ENCODE measurements at regions not wholly inside any gene's neighbourhood (a gene's known extent, or its start where the extent isn't known, plus 50 kb on each side); places are given as distances from the start of the nearest gene placed in this dataset.

DNA sequence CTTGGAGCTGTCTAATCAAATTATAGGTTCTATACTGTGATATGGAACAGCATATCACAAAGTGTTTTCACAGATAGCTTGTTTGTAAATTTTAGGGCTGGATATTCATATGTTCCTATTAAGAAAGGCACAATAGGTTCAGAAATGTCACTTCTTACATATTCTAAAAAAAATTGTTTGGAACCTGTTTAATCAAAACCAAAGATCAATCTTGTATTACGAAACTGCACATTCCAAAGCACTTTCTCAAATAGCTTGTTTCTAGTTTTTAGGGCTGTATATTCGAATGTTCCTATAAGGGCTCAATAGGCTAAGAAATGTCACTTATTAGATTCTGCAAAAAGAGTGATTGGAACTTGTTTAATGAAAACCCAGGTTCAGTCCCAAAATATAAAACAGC, 67.4 kb upstream of the OSBPL11 start:
- DNase-seq (no peak), ATAC-seq (no peak)
- intact Hi-C loops (cut with DNase I) = no loop called here
- no peaks in the 10 kb centered on the region for H3K36me3 ChIP-seq
- TF ChIP-seq, protein P1, sequence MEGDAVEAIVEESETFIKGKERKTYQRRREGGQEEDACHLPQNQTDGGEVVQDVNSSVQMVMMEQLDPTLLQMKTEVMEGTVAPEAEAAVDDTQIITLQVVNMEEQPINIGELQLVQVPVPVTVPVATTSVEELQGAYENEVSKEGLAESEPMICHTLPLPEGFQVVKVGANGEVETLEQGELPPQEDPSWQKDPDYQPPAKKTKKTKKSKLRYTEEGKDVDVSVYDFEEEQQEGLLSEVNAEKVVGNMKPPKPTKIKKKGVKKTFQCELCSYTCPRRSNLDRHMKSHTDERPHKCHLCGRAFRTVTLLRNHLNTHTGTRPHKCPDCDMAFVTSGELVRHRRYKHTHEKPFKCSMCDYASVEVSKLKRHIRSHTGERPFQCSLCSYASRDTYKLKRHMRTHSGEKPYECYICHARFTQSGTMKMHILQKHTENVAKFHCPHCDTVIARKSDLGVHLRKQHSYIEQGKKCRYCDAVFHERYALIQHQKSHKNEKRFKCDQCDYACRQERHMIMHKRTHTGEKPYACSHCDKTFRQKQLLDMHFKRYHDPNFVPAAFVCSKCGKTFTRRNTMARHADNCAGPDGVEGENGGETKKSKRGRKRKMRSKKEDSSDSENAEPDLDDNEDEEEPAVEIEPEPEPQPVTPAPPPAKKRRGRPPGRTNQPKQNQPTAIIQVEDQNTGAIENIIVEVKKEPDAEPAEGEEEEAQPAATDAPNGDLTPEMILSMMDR (IDR thresholded peaks at IDR 0.05) = no peak
- no peak overlapping the region for H3K27ac ChIP-seq
- H3K9me3 ChIP-seq = no peaks in the 10 kb centered on the region
- no peaks in the 10 kb centered on the region for H3K4me1 ChIP-seq
- H3K4me3 ChIP-seq = no peak overlapping the region
- no peaks in the 10 kb centered on the region for H3K27me3 ChIP-seq

DNA sequence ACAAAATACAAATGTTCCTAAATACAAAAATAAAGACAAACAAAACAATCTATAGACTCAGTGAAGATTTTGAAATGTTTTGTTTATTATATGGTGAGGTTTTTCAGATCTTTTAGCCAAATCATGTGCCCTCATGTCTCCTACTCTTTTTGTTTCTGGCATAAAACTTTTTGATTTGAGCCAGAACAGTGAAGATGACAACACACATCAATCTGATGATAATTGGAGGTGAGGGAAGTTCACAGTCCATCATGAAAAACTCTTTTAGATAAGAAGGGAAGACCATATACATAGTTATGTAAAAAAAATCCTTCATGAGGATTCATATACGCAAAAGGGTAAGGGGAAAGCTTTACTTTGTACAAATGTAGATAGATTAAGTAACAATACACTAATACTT, 75.1 kb upstream of the OSBPL11 start:
- H3K36me3 ChIP-seq = no peaks in the 10 kb centered on the region
- TF ChIP-seq, protein P1 (IDR thresholded peaks at IDR 0.05) = no peak

DNA sequence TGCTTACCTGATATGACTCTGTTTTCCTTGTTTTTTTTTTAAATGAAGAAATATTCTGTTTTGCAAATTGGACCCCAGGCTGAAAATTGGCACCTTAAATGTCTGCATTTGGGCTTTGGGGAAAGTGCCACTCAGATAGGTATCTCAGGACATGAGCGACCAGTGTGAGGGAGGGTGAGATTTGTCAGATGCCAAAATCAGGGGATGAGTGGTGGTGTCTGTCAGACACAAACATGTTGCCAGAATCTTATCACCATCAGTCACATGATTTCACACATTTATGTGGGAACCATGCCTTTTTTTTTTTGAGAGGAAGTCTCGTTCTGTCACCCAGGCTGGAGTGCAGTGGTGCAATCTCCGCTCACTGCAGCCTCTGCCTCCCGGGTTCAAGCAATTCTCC, 75.6 kb upstream of the OSBPL11 start:
- DNase-seq = no peak
- TF ChIP-seq, protein P1 (IDR thresholded peaks at IDR 0.05) = no peak
- H3K36me3 ChIP-seq = no peaks in the 10 kb centered on the region
- H3K9me3 ChIP-seq = no peaks in the 10 kb centered on the region
- H3K27ac ChIP-seq = no peak overlapping the region
- H3K27me3 ChIP-seq = no peaks in the 10 kb centered on the region
- intact Hi-C loops (cut with DNase I) = no loop called here
- no peak for ATAC-seq
- H3K4me1 ChIP-seq = no peaks in the 10 kb centered on the region
- no peak overlapping the region for H3K4me3 ChIP-seq

More for the DNA sequence above, 75.1 kb upstream of the OSBPL11 start:
- DNase-seq = no peak
- intact Hi-C loops (cut with DNase I) = no loop called here
- ATAC-seq = no peak
- Histone ChIP-seq H3K9me3 (no peaks in the 10 kb centered on the region), H3K4me3 (no peak overlapping the region), H3K27me3 (no peaks in the 10 kb centered on the region), H3K27ac (no peak overlapping the region), H3K4me1 (no peaks in the 10 kb centered on the region)

DNA sequence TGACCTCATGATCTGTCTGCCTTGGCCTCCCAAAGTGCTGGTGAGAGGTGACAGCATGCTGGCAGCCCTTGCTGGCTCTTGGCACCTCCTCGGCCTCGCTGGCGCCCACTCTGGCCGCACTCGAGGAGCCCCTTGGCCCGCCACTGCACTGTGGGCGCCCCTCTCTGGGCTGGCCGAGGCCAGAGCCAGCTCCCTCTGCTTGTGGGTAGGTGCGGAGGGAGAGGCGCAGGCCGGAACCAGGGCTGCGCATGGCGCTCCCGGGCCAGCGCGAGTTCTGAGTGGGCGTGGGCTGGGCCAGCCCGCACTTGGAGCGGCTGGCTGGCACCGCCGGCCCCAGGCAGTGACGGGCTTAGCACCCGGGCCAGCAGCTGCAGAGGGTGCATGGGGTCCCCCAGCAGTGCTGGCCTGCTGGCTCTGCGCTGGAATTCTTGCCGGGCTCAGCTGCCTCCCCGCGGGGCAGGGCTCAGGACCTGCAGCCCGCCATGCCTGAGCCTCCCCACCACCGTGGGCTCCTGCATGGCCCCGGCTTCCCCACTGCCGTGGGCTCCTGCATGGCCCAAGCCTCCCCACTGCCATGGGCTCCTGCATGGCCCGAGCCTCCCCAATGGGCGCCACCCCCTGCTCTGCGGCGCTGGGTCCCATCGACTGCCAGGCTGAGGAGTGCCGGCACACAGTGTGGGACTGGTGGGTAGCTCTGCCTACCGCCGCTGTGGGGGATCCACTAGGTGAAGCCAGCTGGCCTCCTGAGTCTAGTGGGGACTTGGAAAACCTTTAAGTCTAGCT, 76.4 kb upstream of the OSBPL11 start:
- H3K27me3 ChIP-seq = no peaks in the 10 kb centered on the region
- no peaks in the 10 kb centered on the region for H3K4me1 ChIP-seq
- no peaks in the 10 kb centered on the region for H3K36me3 ChIP-seq
- peak; percentile 40 for ATAC-seq
- intact Hi-C loops (cut with DNase I) = no loop called here
- H3K4me3 ChIP-seq = no peak overlapping the region
- TF ChIP-seq, protein P1 (IDR thresholded peaks at IDR 0.05) = no peak
- no peaks in the 10 kb centered on the region for H3K9me3 ChIP-seq
- no peak for DNase-seq
- H3K27ac ChIP-seq = no peak overlapping the region

DNA sequence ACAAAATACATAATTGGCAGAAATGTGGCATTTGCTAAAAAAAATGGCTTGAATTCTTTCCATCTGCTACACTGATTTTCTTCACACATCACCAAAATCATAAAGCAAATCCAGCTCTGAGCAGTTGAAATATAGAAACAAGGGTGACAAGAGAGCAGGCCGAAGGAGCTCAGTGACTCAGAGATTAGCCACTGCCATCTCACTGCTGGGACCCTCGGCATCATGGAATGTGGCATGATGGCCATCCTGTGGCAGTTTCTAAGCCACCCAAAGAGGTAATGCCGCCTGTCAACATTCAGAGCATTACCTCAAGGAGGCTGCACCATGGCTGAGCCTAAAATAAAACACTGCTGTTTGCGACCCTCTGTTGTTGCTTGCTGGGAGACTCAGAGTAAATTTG, 80.5 kb upstream of the OSBPL11 start:
- intact Hi-C loops (cut with DNase I) = no loop called here
- TF ChIP-seq, protein P1 (IDR thresholded peaks at IDR 0.05) = no peak

More for the DNA sequence above, 80.5 kb upstream of the OSBPL11 start:
- ATAC-seq (no peak), DNase-seq (no peak)
- no peaks in the 10 kb centered on the region for H3K9me3 ChIP-seq
- H3K4me1 ChIP-seq = no peaks in the 10 kb centered on the region
- no peaks in the 10 kb centered on the region for H3K27me3 ChIP-seq
- H3K27ac ChIP-seq = no peak overlapping the region
- H3K4me3 ChIP-seq = no peak overlapping the region
- H3K36me3 ChIP-seq = no peaks in the 10 kb centered on the region

Data from upper lobe of right lung (tissue), 1 donor.